Activated CD8-positive, alpha-beta memory T cell treated with anti-CD3 and anti-CD28 coated beads for 24 hours (primary cell): ENCODE measurements at regions not wholly inside any gene's neighbourhood (a gene's known extent, or its start where the extent isn't known, plus 50 kb on each side); places are given as distances from the start of the nearest gene placed in this dataset.

ENCODE experiments used
- DNase-seq: peaks from one replicate; pipeline ENCODE4 v3.0.0-alpha.2; 2020

DNA sequence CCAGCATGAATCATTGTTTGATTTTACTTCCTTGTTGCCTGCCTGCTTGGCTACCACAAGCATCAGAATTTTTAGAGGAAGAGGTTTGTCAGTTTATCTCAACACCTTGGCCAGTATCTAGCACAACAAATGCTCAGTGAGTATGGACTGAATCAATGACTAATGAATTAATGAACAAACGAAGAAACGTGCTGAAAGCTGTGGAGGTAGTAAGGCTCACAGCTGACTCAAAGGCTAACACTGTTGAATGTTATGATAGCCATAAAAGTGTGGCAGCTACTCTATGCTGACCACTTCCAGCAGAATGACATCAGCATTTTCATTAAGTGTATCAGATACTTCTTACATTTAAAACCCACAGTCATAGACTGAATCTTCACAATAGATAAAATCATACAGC lies 543.4 kb downstream of the IRS1 start:
- DNase-seq = no peak

DNA sequence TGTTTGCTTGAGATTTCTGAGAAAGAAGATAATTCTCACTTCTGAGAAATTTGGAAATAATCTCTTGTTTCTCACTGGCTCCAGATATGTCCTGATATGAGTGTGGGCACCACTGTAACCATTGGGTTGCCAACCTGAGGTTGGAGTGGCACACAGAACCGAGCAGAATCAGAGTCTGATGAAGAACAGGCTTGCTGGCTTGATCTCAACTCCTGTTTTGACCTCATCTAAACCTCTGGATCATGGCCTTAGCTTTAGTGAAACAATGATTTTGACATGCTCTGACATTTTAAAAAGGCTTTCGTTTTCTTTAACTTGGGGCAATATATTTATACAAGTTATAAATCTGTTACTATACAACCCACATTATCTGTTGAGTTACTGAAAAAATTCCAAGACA lies 548.0 kb downstream of the IRS1 start:
- DNase-seq = no peak

DNA sequence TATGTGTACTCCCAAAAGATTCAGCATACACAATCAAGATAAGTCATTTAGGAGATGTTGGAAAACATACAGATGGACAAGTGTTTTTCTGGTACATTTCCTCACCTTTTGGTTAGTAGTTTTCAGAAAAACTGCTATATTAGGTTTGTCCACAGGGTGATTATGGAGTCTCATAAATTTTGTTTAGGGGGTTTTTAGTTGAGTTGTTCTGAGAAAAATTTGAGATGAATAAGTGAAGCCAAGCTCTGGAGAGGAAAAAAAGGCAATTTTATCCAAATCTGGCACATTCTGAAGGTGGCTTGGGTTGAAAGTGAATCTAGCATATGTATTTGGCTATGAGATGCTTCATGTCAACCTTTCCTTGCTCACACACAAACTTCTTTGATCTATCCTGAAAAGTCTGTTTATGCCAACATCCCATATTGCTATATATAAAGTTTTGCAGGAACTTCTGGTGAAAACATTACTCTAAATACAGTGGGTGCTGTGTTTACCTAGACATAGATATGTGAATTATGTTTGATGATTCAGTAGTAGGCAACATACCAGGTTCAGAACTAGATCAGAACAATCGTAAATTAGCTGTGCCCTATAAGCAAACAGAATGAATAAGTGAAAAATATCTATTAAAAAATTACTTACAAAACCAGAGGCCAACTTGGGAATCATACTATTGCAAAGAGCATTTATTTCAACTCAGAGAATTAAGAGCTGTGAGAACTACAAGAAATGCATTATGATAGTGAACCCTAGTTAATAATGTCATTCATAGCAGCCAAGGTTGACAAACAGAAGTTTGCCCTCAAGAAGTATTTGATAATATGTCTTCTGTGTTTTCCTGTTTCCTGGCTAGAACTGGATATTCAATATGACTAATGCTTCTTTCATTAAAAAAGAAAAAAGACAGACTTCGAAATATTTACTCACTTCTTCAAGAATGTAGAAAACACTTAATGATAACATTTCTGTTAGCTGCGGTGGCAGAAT lies 552.0 kb downstream of the IRS1 start:
- DNase-seq = no peak

DNA sequence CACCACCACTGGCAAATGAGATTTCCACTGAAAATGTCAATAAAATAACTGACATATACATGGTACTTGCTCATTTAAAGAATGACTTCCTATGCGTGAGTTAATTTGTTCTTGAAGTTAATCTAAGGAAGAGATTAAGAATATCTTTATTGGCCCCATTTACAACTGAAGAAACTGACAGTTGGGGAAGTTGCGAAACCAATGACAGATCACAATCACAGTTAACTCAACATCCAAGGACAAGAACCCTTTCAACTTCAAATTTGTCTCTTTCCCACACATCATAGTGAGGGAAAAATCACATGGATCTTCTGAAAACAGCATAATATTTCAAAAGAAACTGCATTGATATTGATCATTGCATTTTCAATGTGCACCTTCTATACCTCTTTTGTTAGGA lies 565.4 kb downstream of the IRS1 start:
- DNase-seq = no peak

DNA sequence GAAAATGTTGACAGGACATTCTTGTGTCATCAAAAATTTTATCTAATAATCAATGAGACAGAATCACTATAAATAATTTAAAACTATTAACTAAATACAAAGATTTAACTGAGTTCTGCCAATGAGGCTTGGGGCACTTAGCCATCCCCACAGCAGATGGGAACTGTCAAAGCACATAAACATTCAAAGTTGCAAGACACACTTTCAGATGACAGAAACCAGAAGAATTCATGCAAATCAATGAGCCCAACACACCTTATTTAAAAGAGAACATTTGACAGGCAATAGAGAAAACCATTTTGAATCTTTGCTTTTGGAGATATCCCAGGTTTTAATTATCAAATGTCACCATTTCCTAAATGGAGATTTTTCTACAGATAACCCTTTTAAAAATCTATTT lies 566.2 kb downstream of the IRS1 start:
- DNase-seq = no peak

DNA sequence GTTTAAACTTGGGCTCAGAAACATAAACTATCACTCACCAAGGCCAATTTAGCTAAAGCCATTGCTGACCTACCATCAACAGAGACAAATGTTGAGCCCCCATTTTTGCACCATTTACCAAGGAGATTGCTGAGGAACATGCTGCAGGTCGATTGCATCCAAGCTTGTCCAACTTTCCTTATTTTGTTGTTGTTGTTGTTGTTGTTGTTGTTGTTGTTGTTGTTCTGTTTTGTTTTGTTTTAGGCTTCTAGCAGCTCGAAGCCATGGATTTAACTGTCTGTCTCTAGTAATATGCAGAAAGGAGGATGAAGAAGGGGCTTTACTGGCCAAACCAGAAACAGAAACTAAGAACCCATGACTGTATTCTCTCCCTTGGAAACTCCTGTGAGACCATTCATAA lies 571.5 kb downstream of the IRS1 start:
- no peak for DNase-seq

DNA sequence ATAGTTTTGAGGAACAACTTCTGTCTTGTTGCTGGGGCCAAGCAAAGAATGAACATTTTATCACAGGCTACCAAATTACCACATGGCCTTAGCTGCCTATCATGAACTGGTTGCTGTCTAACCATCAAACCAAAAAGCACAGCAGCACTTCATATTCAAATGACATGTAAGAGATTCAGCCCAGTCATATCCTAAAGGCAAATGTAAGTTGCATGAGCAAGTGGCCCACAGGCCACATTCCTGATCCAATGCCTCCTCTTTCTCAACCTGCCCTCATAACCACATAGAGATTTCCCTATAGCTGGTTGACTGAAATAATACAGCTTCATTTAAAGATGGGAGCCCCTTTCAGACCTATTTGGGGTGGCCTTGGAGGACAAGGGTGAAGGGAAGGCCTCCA lies 572.3 kb downstream of the IRS1 start:
- no peak for DNase-seq

DNA sequence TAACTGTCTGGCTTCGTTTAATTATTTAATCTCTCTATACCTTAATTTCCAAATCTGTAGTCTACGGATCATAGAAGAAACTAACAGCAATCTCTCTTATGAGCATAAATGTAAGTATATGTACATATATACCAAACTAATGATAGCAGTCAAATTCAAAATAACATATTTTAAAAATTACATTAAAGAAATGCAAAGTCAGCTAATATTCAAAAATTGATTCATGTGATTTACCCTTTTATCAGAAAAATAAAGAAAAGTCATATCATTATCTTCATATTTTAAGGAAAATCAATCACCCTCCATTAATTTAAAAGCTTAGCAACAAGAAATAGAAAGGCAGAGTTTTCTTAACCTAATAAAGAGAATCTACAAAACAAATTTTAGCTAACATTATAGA lies 575.9 kb downstream of the IRS1 start:
- no peak for DNase-seq

DNA sequence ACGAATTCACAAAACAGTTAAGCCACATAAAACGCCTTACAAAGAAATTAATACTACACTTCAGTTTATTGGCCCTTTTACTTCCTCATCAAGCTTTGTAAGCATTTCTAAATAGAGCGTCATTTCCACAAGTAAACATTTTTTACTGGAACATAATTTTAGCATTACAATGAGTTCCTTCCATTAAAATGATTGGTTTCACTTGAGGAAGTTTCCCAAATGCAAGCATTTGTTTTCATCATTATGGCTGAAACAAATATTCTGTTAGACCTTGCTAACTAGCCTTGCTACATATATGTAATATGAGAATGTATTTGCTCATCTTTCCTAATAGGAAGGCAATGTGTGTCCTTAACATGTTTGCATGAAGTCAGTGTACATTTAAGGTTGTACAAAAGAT lies 579.1 kb downstream of the IRS1 start:
- DNase-seq = no peak

DNA sequence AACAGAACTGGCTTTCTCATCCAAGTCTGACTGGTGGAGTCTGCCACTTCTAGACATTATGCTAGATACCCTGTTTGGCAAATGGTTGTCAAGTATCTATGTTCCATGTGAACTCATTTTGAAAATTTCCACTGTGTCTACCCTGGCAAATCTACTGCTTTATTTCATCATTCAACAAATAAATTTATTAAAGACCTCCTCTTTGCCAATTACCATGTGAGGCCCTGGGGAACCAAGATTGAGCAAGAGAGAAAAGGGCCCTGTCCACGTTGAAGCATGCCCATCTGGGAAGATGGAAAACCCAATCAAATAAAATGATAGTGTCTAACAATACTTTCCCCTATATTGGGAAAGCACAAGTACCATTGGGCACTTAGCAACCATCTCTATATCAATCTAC lies 582.4 kb downstream of the IRS1 start:
- no peak for DNase-seq

DNA sequence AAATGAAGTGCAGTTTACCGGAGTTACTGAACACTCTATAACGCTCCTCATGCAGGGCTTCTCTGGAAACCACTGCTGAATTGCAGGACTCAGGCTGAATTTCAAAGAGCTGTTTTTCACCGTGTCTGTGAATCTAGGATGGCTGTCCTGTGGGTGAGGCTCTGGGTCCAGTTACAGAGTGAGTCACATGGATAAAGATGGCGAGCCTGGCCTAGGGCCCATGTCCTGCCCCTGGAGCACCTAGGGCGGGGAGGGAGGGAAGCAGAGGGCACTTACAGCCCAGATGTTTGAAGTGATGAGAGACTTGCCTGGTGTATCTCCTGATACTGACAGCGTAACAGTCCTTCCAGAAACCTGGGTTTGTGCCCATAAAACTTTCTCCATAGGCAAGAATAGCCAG lies 583.0 kb downstream of the IRS1 start:
- DNase-seq = no peak

DNA sequence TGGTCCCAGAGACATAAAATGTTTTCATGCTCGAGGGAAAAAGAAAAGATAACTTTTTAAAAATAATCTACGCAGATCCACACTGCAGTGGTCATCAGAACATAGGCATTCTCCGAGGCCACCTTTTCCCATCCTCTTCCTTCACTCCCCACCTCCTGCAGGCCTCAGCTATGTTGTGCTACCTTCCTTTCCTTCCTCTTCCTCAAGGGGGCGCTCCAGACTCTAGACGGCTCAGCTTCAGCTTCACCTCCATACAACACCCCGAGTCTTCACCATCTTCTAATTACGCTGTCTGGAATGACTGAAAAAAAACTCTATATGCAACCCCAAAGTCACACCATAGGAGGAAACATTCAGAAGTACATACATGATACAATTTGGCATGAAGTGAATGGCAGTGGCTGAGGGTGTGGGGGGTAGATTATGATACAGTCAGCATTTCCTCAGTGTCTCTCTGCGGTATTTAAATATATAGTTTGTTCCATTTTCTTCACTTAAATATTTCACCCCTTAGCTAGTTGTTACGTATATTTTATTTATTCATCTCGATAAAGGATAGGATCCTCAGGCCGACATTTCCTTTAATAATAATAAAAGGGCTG lies 583.6 kb downstream of the IRS1 start:
- DNase-seq = peak; percentile 62

DNA sequence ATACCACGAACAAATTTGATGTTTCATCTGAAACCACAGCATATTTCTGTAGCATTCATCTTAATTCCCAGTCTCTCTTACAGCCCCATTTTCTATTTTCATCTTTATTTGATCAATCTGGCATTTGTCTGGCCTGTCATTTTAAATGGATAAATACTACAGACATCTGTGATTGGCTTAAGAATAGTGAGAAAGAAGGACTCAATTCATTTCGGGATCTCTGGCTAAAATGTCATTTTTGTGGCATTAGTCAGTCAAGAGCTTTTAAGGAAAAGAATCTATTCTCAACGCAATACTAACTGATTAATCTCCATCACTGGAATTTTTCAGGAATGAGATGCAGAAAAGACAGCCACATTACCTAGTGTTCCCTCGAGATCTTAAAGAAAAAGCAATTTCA lies 585.9 kb downstream of the IRS1 start:
- DNase-seq = no peak

DNA sequence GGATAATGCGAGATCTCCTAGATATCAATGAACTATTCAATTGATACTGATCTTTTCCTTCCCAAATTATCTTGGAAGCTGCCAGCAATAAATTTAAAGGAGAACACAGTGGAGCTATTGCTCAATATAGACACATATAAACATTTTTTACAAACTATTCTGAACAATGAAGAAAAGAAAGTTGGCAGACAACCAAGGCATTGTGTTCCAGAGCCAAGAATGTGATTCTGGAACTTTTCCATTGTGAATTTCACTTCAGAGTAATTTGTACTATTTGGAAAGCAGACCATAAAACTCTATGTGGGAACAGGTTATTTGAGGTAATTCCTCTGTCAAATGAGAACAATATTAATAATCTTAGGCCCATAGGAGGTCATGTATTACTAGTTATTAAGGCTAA lies 588.2 kb downstream of the IRS1 start:
- DNase-seq = no peak

DNA sequence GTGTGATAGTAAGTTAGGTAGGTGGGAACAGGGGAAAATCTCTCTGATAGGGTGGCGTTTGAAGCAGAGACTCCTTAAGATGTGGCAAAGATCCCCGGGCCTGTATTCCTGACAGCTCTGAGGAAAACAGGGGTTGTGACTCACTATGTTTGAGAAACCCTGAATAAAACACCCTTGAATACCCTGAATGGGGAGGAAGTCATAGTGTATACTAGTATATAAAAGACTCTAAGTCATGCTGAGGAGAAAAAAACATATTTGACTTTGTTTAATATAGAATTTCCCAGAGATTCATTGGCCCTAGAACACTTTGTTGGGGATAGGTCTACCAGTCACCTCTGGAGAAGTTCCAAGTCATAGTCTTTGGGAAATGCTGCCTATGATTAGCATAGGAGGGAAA lies 590.9 kb downstream of the IRS1 start:
- no peak for DNase-seq

DNA sequence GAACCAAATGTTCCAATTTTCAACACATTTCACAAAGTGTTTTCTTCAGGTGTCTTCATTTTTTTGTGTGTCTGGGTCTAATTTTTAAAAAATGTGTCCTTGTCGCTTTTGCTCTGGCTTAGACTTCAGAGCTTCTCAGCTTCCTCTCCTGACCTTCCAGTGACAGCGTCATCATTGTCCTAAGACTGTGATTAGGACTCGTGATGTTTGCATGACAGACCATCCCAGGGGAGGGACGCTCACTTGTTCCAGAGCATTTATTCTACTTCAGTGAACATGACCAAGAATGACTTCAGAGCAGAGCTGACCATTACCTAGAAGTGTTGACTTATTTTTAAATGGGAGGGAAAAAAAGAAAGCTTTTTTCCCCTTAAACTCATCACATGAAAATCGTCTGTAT lies 591.9 kb downstream of the IRS1 start:
- no peak for DNase-seq

DNA sequence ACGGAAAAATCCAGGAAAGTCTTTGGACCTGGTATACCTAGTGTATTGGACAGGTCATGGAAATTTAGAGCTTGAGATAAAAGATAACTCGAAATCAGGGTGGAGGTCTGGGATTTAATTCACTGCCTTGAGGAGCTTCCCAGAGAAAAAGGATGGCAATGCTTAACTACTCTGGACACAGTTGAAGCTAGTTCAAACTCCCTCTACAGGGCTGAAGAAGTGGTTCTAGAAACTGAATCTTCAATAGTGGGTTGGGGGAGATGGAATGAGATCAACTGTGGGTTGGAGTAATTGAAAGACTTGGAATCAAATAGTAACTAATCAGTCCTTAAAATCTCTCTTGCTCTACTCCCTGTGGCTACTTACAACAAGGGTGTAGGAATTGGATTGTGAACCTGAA lies 600.1 kb downstream of the IRS1 start:
- no peak for DNase-seq

DNA sequence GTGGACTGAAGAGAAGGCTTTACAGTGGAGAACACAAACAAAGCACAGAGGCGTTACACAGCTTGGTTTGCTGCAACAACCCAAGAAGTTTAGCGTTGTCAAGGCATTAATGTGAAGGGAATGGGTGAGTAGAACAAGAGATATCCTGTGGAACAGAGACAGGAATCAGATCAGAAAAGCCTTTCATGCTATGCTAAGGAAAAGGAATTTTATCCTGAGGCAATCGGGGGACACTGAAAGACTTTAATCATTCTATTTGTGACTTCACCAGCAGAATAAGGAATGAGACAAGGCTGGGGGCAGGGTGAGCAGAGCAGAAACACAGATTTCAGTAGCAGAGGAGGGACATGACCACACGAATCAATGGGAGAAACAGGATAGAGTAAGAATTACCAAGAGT lies 600.7 kb downstream of the IRS1 start:
- no peak for DNase-seq

DNA sequence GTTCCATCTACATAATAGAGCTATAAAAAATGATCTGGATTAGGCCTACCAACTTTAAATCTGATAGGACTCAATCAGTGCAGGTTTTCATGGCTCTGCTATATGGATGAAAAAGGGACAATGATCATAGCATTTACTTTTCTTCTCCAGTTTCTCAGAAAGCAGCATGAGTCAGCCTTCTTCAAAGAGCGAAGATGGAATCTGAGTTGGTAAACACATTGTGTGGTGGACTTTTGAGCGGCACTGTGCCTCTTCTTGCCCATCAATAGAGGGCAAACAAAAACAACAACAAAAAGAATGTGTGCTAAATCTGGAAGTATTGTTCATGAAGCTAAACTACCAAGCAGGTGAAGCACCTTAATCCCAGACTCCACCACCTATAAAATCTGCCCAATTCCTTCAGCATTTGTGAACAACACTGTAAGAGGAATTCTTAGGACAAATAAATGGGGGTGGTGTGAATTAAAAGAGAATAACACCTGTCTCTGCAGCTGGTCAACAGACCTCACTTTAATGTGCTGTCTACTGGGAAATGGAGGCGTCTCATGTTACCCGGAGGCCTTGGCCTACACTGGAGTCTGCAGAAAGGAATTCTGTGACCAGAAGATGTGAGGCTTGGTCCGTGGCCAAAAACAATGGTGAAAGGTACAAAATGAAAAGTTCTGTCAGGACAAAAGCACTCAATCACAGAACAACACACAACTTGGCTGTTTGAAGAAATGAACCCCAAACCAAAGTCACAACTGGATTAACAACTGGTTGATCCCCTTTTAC lies 609.0 kb downstream of the IRS1 start:
- no peak for DNase-seq

DNA sequence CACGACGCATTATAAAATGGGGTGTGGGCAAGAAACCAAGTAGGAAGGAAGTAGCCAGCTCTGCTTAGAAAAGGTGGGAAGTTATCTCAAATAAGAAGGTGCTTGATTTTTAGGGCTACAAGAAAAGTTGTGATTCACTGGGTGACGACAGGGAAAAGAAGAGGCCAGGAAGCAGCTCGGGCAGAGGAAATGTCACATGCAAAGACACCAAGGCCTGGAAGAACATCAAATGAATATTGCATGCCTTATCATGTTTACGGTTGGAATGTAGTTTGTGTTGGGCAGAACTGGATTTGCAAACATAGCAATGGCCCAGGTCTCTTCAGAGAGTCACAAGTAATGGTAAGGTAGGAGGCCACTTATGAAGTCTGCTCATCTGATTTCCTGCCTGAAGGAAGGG lies 610.6 kb downstream of the IRS1 start:
- no peak for DNase-seq

DNA sequence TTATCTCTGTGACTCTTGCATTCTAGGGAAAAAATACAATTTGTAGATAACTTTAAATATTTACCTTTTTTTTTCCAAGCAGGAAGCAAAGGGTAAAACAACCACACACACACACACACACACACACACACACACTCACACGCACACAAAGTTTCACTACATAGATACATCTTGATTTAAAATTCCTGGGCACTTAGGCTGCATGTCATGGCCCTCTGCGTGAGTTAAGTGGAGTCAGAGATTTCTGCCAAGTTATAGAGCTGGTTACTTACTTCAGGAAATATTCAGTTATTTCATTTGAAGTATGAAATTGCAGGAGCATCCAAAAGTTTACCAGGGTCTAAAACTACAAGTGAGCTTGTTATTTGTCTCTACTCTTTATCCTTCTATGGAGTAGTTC lies 612.0 kb downstream of the IRS1 start:
- no peak for DNase-seq

DNA sequence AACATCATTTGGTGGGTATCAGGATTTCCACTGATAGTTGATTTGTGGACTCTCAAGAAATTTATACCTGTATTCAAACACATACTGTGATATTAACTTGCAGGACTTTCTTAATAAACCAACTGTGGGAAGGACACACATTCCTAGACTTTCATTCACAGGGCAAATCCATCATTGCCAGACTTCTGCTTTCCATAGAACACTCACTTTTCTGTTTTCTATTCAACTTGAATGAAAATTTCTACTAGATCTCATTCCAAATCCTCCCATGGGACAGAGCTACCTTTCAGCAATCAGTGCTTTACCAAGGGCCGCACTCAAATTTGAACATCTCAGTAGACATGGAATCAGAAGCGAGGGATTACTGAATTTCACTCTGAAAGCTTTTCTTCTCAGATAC lies 612.5 kb downstream of the IRS1 start:
- no peak for DNase-seq

DNA sequence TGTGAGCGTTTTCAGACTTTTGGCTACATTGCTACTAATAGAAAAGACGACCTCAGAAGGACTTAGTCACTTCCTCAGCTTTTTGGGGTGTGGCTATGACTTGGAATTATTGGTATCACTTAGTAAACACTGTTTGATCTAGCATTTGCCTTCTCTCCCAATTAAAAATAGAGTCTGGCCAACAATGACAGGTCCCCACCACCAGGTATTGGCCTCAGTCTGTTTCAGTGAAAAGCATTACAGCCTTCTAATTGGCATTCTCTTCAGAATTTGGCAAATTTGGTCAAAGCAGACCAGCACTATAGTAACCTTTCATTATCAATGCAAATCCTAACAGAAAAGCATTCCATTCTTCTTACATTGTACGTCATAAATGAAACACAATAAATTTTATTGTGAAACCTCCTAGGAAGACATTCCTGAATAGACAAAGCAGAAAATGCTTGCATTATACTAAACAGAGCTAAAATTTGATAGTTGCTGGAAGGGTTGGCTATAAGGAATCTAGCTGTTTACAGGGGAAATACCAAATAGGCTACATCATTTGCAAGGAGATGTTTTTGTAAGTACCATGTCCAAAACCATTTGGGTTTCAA lies 613.9 kb downstream of the IRS1 start:
- DNase-seq = no peak
